Left ventricle myocardium inferior (tissue), 1 donor: ENCODE measurements at regions not wholly inside any gene's neighbourhood (a gene's known extent, or its start where the extent isn't known, plus 50 kb on each side); places are given as distances from the start of the nearest gene placed in this dataset.

Source experiments
- DNase-seq: peaks from one replicate; pipeline ENCODE4 v3.0.0-alpha.2; 2020
- H3K27ac ChIP-seq: fragments of 200-600 bp; replicated peaks from 2 replicates; pipeline ENCODE4 v1.8.0; 2021
- H3K27me3 ChIP-seq: fragments of 200-600 bp; 2 replicates; pipeline ENCODE4 v1.8.0; 2021; ENCODE audit warnings: low read depth
- H3K36me3 ChIP-seq: fragments of 200-600 bp; 2 replicates; pipeline ENCODE4 v1.8.0; 2021
- H3K4me1 ChIP-seq: fragments of 200-600 bp; 2 replicates; pipeline ENCODE4 v1.8.0; 2021
- H3K4me3 ChIP-seq: fragments of 200-600 bp; 2 replicates; pipeline ENCODE4 v1.8.0; 2021; ENCODE audit warnings: mild to moderate bottlenecking, moderate library complexity
- H3K9me3 ChIP-seq: fragments of 200-600 bp; replicated peaks from 2 replicates; pipeline ENCODE4 v1.8.0; 2021
- intact Hi-C: fragments of 100-400 bp; cut with micrococcal nuclease; formaldehyde crosslinking; loops from one replicate; pipeline ENCODE4 v1.11.0; 2022
- TF ChIP-seq, protein P1 (sequence below): fragments of 200-600 bp; IDR thresholded peaks from 2 replicates; pipeline ENCODE4 v1.8.0; 2021; ENCODE audit warnings: antibody characterized with exemption, mild to moderate bottlenecking, borderline replicate concordance
- donor health status: DM: no; HTN: yes; CAD: no; lungs with severe emphysema.

DNA sequence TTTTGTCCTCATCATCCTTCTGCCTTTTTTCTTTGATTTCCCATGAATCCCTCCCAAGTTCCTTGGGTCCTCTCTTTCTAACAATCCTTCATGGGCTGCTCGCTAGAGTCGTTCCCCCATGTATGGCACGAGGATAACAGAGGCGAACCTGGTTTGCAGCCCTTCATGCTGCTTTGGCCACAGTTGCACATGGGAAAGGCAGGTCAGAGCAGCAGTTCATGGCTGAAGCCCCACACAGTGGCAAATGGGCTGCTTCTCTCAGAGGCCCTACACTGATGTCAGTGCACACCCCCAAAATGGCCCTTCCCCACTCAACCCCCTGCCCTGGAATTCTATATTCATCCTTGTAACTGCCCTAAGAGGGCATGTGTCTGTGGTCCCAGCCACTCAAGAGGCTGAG, 335.4 kb upstream of the IGF1R start:
- Histone ChIP-seq H3K27me3 (peaks cover 41% of the 10 kb centered on the region), H3K36me3 (no peaks in the 10 kb centered on the region), H3K4me1 (no peaks in the 10 kb centered on the region), H3K27ac (no peak overlapping the region), H3K9me3 (peaks cover 8% of the 10 kb centered on the region), H3K4me3 (no peak overlapping the region)
- TF ChIP-seq, protein P1, sequence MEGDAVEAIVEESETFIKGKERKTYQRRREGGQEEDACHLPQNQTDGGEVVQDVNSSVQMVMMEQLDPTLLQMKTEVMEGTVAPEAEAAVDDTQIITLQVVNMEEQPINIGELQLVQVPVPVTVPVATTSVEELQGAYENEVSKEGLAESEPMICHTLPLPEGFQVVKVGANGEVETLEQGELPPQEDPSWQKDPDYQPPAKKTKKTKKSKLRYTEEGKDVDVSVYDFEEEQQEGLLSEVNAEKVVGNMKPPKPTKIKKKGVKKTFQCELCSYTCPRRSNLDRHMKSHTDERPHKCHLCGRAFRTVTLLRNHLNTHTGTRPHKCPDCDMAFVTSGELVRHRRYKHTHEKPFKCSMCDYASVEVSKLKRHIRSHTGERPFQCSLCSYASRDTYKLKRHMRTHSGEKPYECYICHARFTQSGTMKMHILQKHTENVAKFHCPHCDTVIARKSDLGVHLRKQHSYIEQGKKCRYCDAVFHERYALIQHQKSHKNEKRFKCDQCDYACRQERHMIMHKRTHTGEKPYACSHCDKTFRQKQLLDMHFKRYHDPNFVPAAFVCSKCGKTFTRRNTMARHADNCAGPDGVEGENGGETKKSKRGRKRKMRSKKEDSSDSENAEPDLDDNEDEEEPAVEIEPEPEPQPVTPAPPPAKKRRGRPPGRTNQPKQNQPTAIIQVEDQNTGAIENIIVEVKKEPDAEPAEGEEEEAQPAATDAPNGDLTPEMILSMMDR, result no peak
- intact Hi-C loops, result loop anchor here (5.0 kb wide), 1 partner anchor 114 kb away; no protein-coding TSS in a partner anchor
- no peak for DNase-seq

DNA sequence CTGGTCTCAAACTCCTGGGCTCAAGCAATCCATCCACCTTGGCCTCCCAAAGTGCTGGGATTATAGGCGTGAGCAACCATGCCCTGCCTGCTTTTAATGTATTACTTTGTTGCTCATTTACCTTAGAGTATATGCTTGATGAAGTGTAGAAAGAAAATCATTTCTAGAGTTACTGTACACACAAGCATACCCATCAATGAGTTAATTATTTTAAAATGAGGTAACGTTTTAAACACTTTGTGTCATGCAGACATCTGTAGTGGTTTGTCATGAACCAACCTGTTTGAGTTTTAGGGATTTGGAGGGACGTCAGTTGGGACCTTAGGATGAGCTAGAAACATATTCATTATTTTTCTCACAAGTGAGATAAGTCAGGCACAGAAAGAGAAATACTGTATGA, 332.4 kb upstream of the IGF1R start:
- DNase-seq, result no peak
- TF ChIP-seq, protein P1, result no peak
- no peaks in the 10 kb centered on the region for H3K4me1 ChIP-seq
- peaks cover 2% of the 10 kb centered on the region for H3K9me3 ChIP-seq
- intact Hi-C loops, result no loop called here
- H3K36me3 ChIP-seq, result no peaks in the 10 kb centered on the region
- H3K4me3 ChIP-seq, result no peak overlapping the region
- peaks cover 37% of the 10 kb centered on the region for H3K27me3 ChIP-seq
- H3K27ac ChIP-seq, result no peak overlapping the region

DNA sequence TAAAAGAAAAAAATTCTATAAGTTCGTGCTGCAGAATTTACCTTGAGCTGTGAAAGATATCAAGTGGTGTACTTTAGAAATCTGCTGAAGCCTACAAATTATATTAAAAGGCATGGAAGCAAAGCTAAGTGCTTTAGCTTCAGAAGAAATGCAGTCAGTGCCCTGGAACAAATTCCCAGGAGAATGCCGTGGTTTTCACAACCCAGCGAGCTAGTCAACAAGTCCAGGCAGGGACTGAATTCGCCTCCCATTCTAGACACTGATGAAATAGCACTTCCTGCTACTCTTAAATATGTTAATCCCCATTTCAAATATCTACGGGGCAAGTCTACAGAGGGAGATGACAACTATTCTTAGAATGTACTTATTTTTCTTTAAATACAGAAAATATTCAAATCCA, 326.4 kb upstream of the IGF1R start:
- TF ChIP-seq, protein P1, result no peak
- Histone ChIP-seq H3K27me3 (peaks cover 41% of the 10 kb centered on the region), H3K4me1 (no peaks in the 10 kb centered on the region), H3K36me3 (no peaks in the 10 kb centered on the region), H3K27ac (no peak overlapping the region), H3K9me3 (peaks cover 13% of the 10 kb centered on the region), H3K4me3 (no peak overlapping the region)
- DNase-seq, result no peak
- intact Hi-C loops, result no loop called here

DNA sequence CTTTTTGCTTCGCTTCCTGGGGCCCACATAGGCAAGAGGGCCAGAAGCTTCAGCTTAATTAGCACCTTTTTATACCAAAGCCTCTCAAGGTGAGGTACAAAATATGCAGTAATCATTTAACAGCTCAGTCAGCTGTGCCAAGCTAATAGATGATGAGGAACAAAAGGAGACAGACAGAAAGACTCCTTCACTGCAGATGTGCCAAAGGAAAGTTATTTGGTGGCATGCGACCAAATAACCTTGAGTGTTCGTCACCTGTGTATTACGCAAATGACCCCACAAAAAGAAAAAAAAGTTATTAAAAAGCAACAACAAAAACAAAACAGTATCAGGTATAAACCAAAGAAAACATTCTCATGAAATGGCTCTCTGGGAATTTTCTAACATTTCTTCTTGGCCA, 325.8 kb upstream of the IGF1R start:
- Histone ChIP-seq H3K9me3 (peaks cover 13% of the 10 kb centered on the region), H3K27ac (no peak overlapping the region), H3K4me1 (no peaks in the 10 kb centered on the region), H3K4me3 (no peak overlapping the region), H3K36me3 (no peaks in the 10 kb centered on the region), H3K27me3 (peaks cover 48% of the 10 kb centered on the region)
- intact Hi-C loops, result no loop called here
- no peak for DNase-seq
- TF ChIP-seq, protein P1, result no peak

DNA sequence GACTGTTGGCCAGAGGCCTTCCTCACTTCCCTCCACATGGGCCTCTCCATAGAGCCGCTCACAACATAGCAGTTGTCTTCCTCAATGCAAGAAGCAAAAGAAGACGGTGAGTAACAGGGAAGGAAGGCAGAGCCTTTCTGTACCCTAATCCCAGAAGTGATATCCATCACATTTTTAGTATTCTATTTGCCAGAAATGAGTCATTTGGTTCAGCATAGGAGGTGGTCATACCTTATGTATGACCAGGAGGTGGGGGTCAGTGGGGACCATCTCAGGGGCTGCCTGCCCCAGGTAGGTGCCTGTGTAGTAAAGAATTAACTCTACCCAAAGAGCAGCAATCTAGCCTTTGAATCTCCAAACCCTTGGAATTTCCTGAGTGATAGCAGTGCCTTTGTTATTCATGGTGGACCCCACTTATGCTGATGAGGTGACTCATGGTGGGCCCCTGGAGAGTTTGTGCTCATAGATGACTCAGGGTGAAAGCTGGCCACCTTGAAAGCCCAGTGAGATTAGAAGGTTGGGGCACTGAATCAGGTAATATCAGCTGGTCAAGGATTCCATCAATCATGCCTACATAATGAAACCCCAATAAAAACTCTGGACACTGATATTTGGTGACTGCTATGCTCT, 323.9 kb upstream of the IGF1R start:
- intact Hi-C loops, result no loop called here
- H3K27me3 ChIP-seq, result peaks cover 63% of the 10 kb centered on the region
- no peak for DNase-seq
- peaks cover 13% of the 10 kb centered on the region for H3K9me3 ChIP-seq
- TF ChIP-seq, protein P1, result no peak
- no peaks in the 10 kb centered on the region for H3K36me3 ChIP-seq
- no peak overlapping the region for H3K27ac ChIP-seq
- H3K4me3 ChIP-seq, result no peak overlapping the region
- no peaks in the 10 kb centered on the region for H3K4me1 ChIP-seq
